Activated CD8-positive, alpha-beta memory T cell treated with anti-CD3 and anti-CD28 coated beads for 36 hours (primary cell): ENCODE measurements at regions not wholly inside any gene's neighbourhood (a gene's known extent, or its start where the extent isn't known, plus 50 kb on each side); places are given as distances from the start of the nearest gene placed in this dataset.
"Not testable (repeated sequence)": the region's sequence is repeated elsewhere in the genome, so short reads cannot be mapped to it uniquely, and the experiment has no call there.

Source experiments
- CTCF ChIA-PET: fragments of 350-600 bp; sonication (Branson Sonifier 250); formaldehyde crosslinking; loops from one replicate; lab custom pipeline; 2021; ENCODE audit warnings: antibody characterized with exemption; lab: Charles Lee
- POLR2A ChIA-PET: fragments of 350-600 bp; sonication (Branson Sonifier 250); formaldehyde crosslinking; loops from one replicate; lab custom pipeline; 2021; ENCODE audit warnings: antibody characterized with exemption; lab: Charles Lee

- CTCF ChIA-PET: no interaction called here
- POLR2A ChIA-PET: interaction anchor here (0.6 kb wide), 1 partner anchor 343 kb away, joined by 4 read pairs; no protein-coding TSS in a partner anchor
Measured at GRCh38 chr10:90213346-90213745, 512.0 kb downstream of the KIF20B start.

- CTCF ChIA-PET: no interaction called here
- POLR2A ChIA-PET: no interaction called here
Measured at GRCh38 chr10:90218846-90219245, 517.5 kb downstream of the KIF20B start.

GRCh38 chr10:90222372-90222771, 521.0 kb downstream of the KIF20B start:
- CTCF ChIA-PET: no interaction called here
- POLR2A ChIA-PET: no interaction called here

- ChIA-PET POLR2A (no interaction called here), CTCF (no interaction called here)
Measured at GRCh38 chr10:90222939-90223338, 521.5 kb downstream of the KIF20B start.

GRCh38 chr10:90224791-90225566, 523.6 kb downstream of the KIF20B start:
- ChIA-PET CTCF (no interaction called here), POLR2A (no interaction called here)

GRCh38 chr10:90226517-90226916, 525.1 kb downstream of the KIF20B start:
- POLR2A ChIA-PET: no interaction called here

GRCh38 chr10:90227217-90227656, 525.8 kb downstream of the KIF20B start:
- ChIA-PET POLR2A (no interaction called here), CTCF (no interaction called here)

More at GRCh38 chr10:90226517-90226916, 525.1 kb downstream of the KIF20B start:
- CTCF ChIA-PET: no interaction called here

- CTCF ChIA-PET: no interaction called here
- POLR2A ChIA-PET: no interaction called here
Measured at GRCh38 chr10:90227786-90228185, 526.4 kb downstream of the KIF20B start.

GRCh38 chr10:90229486-90229885, 528.1 kb downstream of the KIF20B start:
- ChIA-PET CTCF (no interaction called here), POLR2A (no interaction called here)

GRCh38 chr10:90233805-90234204, 532.4 kb downstream of the KIF20B start:
- CTCF ChIA-PET, POLR2A ChIA-PET: not testable (repeated sequence)

- POLR2A ChIA-PET: no interaction called here
- CTCF ChIA-PET: no interaction called here
Measured at GRCh38 chr10:90245623-90246022, 544.2 kb downstream of the KIF20B start.

GRCh38 chr10:90250784-90251183, 549.4 kb downstream of the KIF20B start:
- CTCF ChIA-PET: not testable (repeated sequence)

GRCh38 chr10:90269699-90270098, 568.3 kb downstream of the KIF20B start:
- POLR2A ChIA-PET: no interaction called here
- CTCF ChIA-PET: no interaction called here

More at GRCh38 chr10:90250784-90251183, 549.4 kb downstream of the KIF20B start:
- POLR2A ChIA-PET: not testable (repeated sequence)

GRCh38 chr10:90274721-90275468, 573.5 kb downstream of the KIF20B start:
- ChIA-PET POLR2A (no interaction called here), CTCF (no interaction called here)

- CTCF ChIA-PET: interaction anchor here (0.7 kb wide), 1 partner anchor 426 kb away, joined by 3 read pairs; no protein-coding TSS in a partner anchor
- POLR2A ChIA-PET: no interaction called here
Measured at GRCh38 chr10:90276894-90277475, 575.6 kb downstream of the KIF20B start.

- ChIA-PET CTCF (no interaction called here), POLR2A (no interaction called here)
Measured at GRCh38 chr10:90286406-90286805, 571.4 kb downstream of the HTR7 start.

- POLR2A ChIA-PET: no interaction called here
- CTCF ChIA-PET: no interaction called here
Measured at GRCh38 chr10:90286941-90287340, 570.9 kb downstream of the HTR7 start.

GRCh38 chr10:90288391-90288933, 569.4 kb downstream of the HTR7 start:
- CTCF ChIA-PET: no interaction called here

GRCh38 chr10:90289037-90289436, 568.8 kb downstream of the HTR7 start:
- ChIA-PET CTCF (no interaction called here), POLR2A (no interaction called here)

More at GRCh38 chr10:90288391-90288933, 569.4 kb downstream of the HTR7 start:
- POLR2A ChIA-PET: no interaction called here

- ChIA-PET POLR2A (no interaction called here), CTCF (no interaction called here)
Measured at GRCh38 chr10:90293616-90294015, 564.2 kb downstream of the HTR7 start.
